SK-N-SH treated with all-trans-retinoic acid at 6 μM for 48 hours (cell line): ENCODE measurements at regions not wholly inside any gene's neighbourhood (a gene's known extent, or its start where the extent isn't known, plus 50 kb on each side); places are given as distances from the start of the nearest gene placed in this dataset.

Experiments used
- ATAC-seq: fragments of 200-7000 bp; cut with Tn5 transposase; 3 replicates; pipeline ENCODE4 v1.9.1; 2020; ENCODE audit warnings: mild to moderate bottlenecking, moderate library complexity
- BACH2 ChIP-seq: fragments of 250-450 bp; sonication (Bioruptor Pico); IDR thresholded peaks from 2 replicates; pipeline ENCODE4 v1.9.0; 2021; ENCODE audit warnings: mild to moderate bottlenecking, borderline replicate concordance
- ESRRG ChIP-seq: fragments of 250-450 bp; sonication (Bioruptor Pico); IDR thresholded peaks from 2 replicates; pipeline ENCODE4 v1.6.1; 2021; ENCODE audit warnings: mild to moderate bottlenecking
- GLIS3 ChIP-seq: fragments of 250-450 bp; sonication (Bioruptor Pico); IDR thresholded peaks from 2 replicates; pipeline ENCODE4 v1.5.0; 2020; ENCODE audit warnings: mild to moderate bottlenecking, moderate library complexity
- ISL1 ChIP-seq: fragments of 250-450 bp; sonication (Bioruptor Pico); IDR thresholded peaks from 2 replicates; pipeline ENCODE4 v2.1.2; 2022; ENCODE audit warnings: mild to moderate bottlenecking, moderate library complexity
- OSR1 ChIP-seq: fragments of 250-450 bp; sonication (Bioruptor Pico); IDR thresholded peaks from 2 replicates; pipeline ENCODE4 v1.8.0; 2022; ENCODE audit warnings: moderate library complexity, mild to moderate bottlenecking, inconsistent platforms
- TOX ChIP-seq: fragments of 250-450 bp; sonication (Bioruptor Pico); IDR thresholded peaks from 2 replicates; pipeline ENCODE4 v1.8.0; 2021; ENCODE audit warnings: mild to moderate bottlenecking, moderate library complexity, borderline replicate concordance
- ZC3H10 ChIP-seq: fragments of 250-450 bp; sonication (Bioruptor Pico); IDR thresholded peaks from 2 replicates; pipeline ENCODE4 v1.5.1; 2021; ENCODE audit warnings: mild to moderate bottlenecking, moderate library complexity
- ZFP3 ChIP-seq: fragments of 250-450 bp; sonication (Bioruptor Pico); IDR thresholded peaks from 2 replicates; pipeline ENCODE4 v1.5.0; 2020; ENCODE audit warnings: mild to moderate bottlenecking, moderate library complexity
- ZFP30 ChIP-seq: fragments of 450-650 bp; formaldehyde crosslinking; IDR thresholded peaks from 2 replicates; pipeline ENCODE4 v1.5.0; 2022; ENCODE audit warnings: mild to moderate bottlenecking, moderate library complexity
- ZNF565 ChIP-seq: fragments of 450-650 bp; formaldehyde crosslinking; conservative IDR thresholded peaks from 2 replicates; pipeline ENCODE4 v1.5.0; 2020; ENCODE audit warnings: low read depth, mild to moderate bottlenecking, moderate library complexity
- ZNF70 ChIP-seq: fragments of 450-650 bp; formaldehyde crosslinking; IDR thresholded peaks from 2 replicates; pipeline ENCODE4 v1.5.0; 2020; ENCODE audit warnings: mild to moderate bottlenecking, moderate library complexity
- TF ChIP-seq, protein P1 (sequence below): fragments of 250-450 bp; sonication (Bioruptor Pico); IDR thresholded peaks from 2 replicates; pipeline ENCODE4 v1.8.0; 2020; ENCODE audit warnings: mild to moderate bottlenecking, moderate library complexity, borderline replicate concordance
- TF ChIP-seq, protein P2 (sequence below): fragments of 250-450 bp; sonication (Bioruptor Pico); IDR thresholded peaks from 2 replicates; pipeline ENCODE4 v1.5.1; 2021; ENCODE audit warnings: mild to moderate bottlenecking, moderate library complexity
- TF ChIP-seq, protein P3 (sequence below): fragments of 250-450 bp; sonication (Bioruptor Pico); IDR thresholded peaks from 2 replicates; pipeline ENCODE4 v1.5.0; 2020; ENCODE audit warnings: mild to moderate bottlenecking, moderate library complexity
- TF ChIP-seq, protein P4 (sequence below): fragments of 250-450 bp; sonication (Bioruptor Pico); IDR thresholded peaks from 2 replicates; pipeline ENCODE4 v1.8.0; 2021; ENCODE audit warnings: low read depth, mild to moderate bottlenecking, moderate library complexity, borderline replicate concordance
- TF ChIP-seq, protein P5 (sequence below): fragments of 250-450 bp; sonication (Bioruptor Pico); IDR thresholded peaks from 2 replicates; pipeline ENCODE4 v1.5.1; 2020; ENCODE audit warnings: low read depth, mild to moderate bottlenecking, moderate library complexity

DNA sequence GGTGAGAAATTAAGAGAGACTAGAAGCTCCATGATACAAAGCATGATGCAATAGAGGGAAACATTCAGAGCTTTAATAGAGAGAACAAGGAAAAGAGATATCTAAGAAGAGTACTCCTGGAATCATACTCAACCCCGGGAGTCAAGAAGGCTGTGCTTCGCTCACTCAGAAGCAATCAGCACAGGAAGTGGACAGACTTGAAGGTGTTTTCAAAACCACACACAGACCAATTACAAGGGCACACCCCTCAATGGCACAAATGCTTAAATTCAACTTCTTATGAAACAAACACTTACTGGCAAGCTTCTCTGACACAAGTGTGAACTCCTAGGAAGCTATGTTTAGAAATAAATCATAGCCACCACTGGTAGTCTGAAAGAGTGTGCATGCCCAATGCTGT is 462.3 kb downstream of the GABRG2 start:
- TF ChIP-seq, protein P1, sequence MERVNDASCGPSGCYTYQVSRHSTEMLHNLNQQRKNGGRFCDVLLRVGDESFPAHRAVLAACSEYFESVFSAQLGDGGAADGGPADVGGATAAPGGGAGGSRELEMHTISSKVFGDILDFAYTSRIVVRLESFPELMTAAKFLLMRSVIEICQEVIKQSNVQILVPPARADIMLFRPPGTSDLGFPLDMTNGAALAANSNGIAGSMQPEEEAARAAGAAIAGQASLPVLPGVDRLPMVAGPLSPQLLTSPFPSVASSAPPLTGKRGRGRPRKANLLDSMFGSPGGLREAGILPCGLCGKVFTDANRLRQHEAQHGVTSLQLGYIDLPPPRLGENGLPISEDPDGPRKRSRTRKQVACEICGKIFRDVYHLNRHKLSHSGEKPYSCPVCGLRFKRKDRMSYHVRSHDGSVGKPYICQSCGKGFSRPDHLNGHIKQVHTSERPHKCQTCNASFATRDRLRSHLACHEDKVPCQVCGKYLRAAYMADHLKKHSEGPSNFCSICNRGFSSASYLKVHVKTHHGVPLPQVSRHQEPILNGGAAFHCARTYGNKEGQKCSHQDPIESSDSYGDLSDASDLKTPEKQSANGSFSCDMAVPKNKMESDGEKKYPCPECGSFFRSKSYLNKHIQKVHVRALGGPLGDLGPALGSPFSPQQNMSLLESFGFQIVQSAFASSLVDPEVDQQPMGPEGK, result no peak
- no peak for TF ChIP-seq ESRRG (CRISPR knock-in tag)
- TF ChIP-seq, protein P2, sequence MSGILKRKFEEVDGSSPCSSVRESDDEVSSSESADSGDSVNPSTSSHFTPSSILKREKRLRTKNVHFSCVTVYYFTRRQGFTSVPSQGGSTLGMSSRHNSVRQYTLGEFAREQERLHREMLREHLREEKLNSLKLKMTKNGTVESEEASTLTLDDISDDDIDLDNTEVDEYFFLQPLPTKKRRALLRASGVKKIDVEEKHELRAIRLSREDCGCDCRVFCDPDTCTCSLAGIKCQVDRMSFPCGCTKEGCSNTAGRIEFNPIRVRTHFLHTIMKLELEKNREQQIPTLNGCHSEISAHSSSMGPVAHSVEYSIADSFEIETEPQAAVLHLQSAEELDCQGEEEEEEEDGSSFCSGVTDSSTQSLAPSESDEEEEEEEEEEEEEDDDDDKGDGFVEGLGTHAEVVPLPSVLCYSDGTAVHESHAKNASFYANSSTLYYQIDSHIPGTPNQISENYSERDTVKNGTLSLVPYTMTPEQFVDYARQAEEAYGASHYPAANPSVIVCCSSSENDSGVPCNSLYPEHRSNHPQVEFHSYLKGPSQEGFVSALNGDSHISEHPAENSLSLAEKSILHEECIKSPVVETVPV (CRISPR knock-in tag), result no peak
- TF ChIP-seq, all 23 proteins: peak for 0

DNA sequence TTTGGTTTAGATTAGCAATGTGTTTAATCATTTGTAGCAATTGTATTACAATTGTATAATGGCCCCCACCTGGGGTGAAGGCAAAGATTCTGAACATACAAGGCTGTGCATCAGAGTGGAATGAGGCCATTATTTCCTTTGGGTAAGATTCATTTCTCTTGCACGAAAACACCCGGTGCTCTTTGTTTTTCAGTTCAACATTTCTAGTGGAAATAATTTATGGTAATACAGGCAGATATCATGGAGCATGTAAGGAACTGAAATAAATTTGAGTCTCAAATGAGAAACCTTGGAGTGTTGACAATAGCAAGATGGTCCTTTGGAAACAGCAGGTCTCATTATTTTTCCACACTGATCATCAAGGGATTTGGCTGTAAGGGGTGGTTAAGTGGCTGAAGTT is 475.9 kb downstream of the GABRG2 start:
- ATAC-seq, result no peak
- TF ChIP-seq, protein P3, sequence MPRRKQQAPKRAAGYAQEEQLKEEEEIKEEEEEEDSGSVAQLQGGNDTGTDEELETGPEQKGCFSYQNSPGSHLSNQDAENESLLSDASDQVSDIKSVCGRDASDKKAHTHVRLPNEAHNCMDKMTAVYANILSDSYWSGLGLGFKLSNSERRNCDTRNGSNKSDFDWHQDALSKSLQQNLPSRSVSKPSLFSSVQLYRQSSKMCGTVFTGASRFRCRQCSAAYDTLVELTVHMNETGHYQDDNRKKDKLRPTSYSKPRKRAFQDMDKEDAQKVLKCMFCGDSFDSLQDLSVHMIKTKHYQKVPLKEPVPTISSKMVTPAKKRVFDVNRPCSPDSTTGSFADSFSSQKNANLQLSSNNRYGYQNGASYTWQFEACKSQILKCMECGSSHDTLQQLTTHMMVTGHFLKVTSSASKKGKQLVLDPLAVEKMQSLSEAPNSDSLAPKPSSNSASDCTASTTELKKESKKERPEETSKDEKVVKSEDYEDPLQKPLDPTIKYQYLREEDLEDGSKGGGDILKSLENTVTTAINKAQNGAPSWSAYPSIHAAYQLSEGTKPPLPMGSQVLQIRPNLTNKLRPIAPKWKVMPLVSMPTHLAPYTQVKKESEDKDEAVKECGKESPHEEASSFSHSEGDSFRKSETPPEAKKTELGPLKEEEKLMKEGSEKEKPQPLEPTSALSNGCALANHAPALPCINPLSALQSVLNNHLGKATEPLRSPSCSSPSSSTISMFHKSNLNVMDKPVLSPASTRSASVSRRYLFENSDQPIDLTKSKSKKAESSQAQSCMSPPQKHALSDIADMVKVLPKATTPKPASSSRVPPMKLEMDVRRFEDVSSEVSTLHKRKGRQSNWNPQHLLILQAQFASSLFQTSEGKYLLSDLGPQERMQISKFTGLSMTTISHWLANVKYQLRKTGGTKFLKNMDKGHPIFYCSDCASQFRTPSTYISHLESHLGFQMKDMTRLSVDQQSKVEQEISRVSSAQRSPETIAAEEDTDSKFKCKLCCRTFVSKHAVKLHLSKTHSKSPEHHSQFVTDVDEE, result no peak
- TF ChIP-seq BACH2 (no peak), TOX (CRISPR knock-in tag) (no peak), ZC3H10 (CRISPR knock-in tag) (no peak), OSR1 (no peak), ZNF565 (CRISPR knock-in tag) (no peak), ESRRG (CRISPR knock-in tag) (no peak), ZFP30 (CRISPR knock-in tag) (no peak), GLIS3 (CRISPR knock-in tag) (no peak)
- TF ChIP-seq, protein P4, sequence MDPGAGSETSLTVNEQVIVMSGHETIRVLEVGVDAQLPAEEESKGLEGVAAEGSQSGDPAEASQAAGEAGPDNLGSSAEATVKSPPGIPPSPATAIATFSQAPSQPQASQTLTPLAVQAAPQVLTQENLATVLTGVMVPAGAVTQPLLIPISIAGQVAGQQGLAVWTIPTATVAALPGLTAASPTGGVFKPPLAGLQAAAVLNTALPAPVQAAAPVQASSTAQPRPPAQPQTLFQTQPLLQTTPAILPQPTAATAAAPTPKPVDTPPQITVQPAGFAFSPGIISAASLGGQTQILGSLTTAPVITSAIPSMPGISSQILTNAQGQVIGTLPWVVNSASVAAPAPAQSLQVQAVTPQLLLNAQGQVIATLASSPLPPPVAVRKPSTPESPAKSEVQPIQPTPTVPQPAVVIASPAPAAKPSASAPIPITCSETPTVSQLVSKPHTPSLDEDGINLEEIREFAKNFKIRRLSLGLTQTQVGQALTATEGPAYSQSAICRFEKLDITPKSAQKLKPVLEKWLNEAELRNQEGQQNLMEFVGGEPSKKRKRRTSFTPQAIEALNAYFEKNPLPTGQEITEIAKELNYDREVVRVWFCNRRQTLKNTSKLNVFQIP (CRISPR knock-in tag), result no peak
- TF ChIP-seq, protein P5, sequence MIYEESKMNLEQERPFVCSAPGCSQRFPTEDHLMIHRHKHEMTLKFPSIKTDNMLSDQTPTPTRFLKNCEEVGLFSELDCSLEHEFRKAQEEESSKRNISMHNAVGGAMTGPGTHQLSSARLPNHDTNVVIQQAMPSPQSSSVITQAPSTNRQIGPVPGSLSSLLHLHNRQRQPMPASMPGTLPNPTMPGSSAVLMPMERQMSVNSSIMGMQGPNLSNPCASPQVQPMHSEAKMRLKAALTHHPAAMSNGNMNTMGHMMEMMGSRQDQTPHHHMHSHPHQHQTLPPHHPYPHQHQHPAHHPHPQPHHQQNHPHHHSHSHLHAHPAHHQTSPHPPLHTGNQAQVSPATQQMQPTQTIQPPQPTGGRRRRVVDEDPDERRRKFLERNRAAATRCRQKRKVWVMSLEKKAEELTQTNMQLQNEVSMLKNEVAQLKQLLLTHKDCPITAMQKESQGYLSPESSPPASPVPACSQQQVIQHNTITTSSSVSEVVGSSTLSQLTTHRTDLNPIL (CRISPR knock-in tag), result no peak

More for the DNA sequence above, 462.3 kb downstream of the GABRG2 start:
- no peak for ATAC-seq

DNA sequence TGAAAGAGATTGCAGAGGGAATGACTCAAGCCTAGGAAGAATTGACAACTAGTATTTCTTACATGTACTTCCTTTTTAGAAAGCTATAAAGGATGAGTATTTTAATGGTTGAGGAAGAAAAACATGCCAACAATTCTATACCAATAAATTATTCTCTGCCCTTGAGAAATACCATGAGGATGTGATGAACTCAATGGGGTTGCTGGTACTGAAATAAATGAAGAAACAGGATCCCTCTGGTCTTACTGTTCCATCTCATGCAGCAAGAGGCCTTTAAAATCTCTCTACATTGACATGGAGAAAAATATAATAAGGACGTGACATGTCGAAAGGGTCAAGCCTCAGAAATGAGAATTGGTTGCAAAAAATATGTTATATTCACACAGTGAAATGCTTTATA is 477.3 kb downstream of the GABRG2 start:
- no peak for TF ChIP-seq ISL1 (CRISPR knock-in tag)
- TF ChIP-seq, protein P5 (CRISPR knock-in tag), result no peak
- no peak for TF ChIP-seq ZNF70 (CRISPR knock-in tag)
- no peak for TF ChIP-seq ZC3H10 (CRISPR knock-in tag)
- TF ChIP-seq TOX (CRISPR knock-in tag), result no peak
- TF ChIP-seq ZFP30 (CRISPR knock-in tag), result no peak
- TF ChIP-seq, protein P3, result no peak
- no peak for TF ChIP-seq ZFP3 (CRISPR knock-in tag)
- TF ChIP-seq ESRRG (CRISPR knock-in tag), result no peak
- ATAC-seq, result no peak
